GM19372 (cell line): ENCODE measurements at regions not wholly inside any gene's neighbourhood (a gene's known extent, or its start where the extent isn't known, plus 50 kb on each side); places are given as distances from the start of the nearest gene placed in this dataset.
"Not testable (repeated sequence)": the region's sequence is repeated elsewhere in the genome, so short reads cannot be mapped to it uniquely, and the experiment has no call there.

Source experiments
- ATAC-seq: cut with Tn5 transposase; IDR thresholded peaks from one replicate; pipeline ENCODE4 v1.9.1; 2021; ENCODE audit warnings: mild to moderate bottlenecking, low read depth, moderate library complexity; ENCODE audit not compliant: unreplicated experiment

DNA sequence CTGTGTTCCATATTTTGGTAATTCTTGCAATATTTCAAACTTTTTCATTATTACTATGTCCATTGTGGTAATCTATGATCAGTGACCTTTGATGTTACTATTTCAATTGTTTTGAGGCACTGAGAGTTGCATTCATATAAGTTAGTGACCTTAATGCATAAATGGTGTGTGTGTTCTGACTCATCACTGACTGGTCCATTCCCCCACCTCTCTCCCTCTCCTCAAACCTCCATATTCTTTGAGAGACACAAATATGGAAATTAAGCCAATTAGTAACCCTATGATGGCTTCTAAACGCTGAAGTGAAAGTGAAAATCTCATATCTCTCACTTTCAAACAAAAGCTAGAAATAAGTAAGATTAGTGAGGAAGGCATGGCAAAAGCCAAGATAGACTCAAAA is 739.6 kb downstream of the CCSER2 start:
- ATAC-seq, result no peak

DNA sequence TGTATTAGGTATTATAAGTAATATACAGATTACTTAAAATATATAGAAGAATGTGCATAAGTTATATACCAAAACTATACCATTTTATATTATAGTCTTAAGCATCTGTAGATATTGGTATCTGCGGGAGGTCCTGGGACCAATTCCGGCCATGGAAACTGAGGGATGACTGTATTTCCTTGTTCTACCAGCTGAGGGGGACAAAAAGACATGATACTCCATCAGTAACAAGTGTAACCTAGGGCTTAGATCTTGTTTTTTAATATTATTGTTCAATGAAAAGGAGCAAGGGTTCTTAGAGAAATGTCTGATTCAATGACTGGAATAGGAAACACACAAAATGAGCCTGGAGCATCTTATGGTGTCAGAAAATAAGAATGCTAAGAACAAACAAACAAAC is 752.5 kb downstream of the CCSER2 start:
- ATAC-seq, result no peak

DNA sequence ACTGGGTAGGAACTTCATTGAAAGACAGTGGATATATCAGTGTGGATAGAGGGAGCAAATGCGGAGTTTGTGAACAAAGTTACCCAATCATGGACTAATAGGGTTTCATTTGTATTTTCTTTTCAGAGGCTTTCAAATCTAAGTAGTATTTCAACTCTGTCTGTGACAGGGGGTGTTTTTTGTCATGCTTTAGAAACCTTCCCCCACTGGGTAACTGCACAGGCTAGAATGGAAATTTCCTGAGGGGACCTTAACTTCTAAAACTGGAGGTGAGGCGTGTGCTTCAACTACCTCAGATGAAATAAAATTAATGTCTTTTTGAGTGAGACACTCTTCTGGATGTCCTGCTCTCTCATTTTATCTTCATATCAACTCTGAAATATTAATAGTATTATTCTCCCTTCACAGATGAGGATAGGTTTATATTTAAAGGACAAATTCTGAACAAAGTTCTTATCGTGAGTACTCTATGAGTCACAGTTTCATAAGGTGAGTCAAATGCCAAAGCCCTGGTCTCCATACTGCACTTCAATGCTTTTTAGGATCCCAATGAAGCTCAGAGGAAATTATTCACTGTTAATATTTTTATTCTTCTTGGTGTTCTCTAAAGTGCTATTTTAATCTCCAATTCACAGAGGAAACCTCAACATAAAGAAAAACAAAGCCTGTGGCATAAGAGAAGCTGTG is 770.6 kb downstream of the CCSER2 start:
- ATAC-seq, result no peak

DNA sequence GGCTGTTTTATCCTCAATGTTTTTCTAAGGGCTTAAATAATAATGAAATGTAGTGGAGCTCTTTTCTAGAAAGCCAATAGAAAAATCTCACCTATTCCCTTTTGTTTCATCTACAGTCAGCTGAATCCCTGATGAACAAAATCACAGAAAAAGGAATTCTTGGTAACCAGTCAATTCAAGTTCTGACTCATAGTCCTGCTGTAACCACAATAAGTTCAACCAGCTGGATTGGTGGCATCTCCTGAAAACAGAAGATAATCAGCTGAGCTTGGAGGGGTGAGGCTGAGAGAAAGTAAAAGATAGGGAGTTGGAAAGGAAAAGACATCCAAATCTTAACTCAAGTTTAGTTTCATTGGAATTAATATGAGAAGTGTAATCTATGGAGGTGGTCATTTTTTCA is 772.1 kb downstream of the CCSER2 start:
- no peak for ATAC-seq

DNA sequence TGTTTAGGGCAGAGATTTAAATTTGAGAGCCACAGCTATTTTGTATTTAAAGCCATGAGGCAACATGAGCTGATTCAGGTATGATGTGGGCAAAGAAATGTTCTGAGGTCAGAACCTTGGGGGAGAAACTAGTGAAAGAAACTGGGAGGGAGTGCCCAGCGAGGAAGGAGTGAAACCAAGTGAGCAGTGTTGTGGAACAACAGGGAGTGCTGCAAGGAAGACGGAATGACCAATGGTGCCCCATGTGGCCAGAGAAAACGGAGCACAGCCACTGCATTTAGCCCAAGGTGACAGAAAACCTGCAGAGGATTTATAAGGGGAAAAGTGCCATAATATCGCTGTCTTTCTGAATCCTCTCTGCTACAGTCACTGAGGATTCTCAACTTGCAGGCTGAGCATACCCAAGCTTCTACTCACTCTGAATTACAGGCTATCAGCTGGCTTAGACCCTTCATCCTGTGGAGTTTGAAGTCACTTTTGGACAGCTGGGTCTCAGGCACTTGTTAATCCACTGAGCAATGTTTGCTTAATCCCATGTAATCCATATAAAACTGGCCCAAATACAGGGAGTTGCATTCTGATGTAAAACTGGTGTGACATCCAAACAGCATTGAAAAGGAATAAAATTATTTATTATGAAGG is 777.3 kb downstream of the CCSER2 start:
- no peak for ATAC-seq

DNA sequence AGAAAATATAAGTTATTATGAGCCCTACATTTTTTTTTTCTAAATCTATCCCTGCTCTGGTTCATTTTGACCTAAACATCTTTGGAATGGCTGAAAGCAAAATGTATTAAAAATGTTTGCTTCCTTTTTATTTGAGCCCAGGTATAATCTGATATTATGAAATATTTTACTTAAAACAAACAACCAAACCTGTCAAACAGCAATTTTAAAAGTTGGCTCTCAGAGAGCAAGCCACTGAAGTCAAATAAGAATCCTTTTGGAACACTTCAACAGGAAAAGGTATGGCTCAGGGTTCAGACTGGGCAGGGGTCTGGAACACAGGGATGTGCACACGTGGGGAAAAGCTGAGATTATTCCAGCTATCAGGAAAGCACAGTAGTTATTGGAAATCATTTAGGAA is 782.9 kb downstream of the CCSER2 start:
- ATAC-seq, result no peak

DNA sequence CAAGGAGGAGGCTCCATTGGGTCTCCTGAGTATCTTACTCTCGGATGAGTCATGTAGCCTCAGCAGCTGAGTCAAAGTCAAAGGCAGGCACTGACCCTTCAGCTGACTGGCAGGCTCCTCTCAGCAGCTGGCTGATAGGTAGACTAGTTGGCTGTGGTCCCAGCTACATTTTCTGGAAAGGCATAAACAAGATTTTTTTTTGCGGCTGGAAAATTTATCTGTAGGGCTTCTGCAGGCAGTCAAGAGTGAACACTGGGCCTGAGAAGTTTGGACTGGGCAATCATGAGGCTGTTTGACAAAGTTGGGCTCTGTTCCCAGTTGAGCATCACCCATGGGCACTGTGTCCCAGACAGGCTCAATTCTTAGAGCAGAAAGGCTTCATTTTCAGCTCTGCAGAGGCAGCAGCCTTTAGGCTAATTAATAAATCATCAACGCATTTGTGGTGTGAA is 796.2 kb downstream of the CCSER2 start:
- ATAC-seq, result no peak

DNA sequence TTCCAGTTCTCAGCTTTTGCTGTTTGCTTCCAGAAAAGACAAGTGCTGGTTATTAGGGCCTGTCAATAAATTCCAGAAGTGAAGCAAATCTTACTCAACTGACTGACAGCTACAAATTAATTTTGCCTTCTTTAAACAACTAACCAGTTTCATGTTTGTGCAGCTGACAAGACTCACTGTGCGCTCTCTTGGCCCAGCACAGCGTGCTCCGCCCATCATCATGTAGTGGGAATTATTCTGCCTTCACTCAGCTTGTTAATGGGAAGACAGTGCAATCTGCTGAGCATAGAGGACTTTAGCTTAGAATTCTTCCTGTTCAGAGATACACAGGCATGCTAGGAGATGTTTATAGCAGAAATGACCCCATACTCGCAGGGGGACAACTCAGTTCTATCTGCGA is 808.9 kb downstream of the CCSER2 start:
- no peak for ATAC-seq

DNA sequence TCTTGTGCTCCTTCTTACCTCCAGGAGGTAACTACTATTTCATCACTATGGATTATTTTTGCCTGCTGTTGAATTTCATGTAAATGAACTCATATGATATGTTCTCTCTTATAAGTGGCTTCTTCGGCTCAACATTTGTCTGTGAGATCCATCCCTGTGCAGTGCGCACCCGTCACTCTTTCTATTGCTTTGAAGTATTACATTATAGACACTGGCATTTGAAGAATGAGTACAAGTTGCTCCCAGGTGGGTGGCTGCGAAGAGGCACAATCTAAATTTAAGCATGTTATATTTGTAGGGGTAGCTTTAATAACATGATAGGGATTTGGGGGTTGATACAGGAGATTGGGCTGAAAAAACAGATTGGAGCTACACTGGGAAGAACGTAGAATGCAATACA is 809.7 kb downstream of the CCSER2 start:
- ATAC-seq, result no peak

DNA sequence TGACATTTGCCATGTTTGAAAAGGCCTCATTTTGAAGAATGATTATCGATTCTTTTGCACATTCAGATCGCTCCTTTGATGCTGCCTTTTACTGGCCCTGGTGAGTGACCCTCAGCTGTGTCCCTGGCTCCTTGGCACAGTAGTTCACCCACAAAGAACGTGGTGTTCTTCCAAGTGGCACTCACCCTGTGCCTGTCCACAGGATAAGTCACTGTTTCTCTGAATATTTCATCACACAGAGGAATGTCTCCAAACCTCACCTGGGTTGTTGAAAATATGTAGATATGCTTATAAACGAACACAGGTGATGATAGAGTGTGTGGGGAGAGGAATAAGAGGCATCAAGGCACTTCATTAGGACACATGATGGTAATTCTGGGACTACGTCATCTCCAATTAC is 810.7 kb downstream of the CCSER2 start:
- no peak for ATAC-seq

DNA sequence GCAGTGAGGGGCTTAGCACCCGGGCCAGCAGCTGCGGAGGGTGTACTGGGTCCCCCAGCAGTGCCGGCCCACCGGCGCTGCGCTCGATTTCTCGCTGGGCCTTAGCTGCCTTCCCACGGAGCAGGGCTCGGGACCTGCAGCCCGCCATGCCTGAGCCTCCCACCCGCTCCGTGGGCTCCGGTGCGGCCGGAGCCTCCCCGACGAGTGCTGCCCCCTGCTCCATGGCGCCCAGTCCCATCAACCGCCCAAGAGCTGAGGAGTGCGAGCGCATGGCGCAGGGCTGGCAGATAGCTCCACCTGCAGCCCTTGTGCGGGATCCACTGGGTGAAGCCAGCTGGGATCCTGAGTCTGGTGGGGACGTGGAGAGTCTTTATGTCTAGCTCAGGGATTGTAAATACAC is 813.1 kb downstream of the CCSER2 start:
- not testable (repeated sequence) for ATAC-seq

DNA sequence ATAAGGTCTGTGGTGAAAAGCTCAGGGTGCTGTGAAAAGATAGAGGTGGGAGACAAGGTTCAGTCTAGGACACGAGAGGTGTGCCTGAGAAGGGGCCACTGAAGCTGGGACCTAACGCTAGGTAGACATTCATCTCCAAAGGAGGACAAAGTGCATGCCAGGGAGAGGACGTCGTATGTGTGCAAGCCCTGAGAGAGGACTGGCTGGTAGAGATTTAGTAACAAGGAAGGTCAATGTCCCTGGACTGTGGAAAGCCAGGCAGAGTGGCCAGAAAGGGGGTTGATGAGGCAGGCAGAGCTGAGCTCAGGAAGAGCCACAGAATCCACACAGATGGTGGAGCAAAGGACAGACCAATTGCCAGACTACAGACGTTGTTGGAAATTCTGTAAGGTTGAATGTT is 817.6 kb downstream of the CCSER2 start:
- no peak for ATAC-seq

DNA sequence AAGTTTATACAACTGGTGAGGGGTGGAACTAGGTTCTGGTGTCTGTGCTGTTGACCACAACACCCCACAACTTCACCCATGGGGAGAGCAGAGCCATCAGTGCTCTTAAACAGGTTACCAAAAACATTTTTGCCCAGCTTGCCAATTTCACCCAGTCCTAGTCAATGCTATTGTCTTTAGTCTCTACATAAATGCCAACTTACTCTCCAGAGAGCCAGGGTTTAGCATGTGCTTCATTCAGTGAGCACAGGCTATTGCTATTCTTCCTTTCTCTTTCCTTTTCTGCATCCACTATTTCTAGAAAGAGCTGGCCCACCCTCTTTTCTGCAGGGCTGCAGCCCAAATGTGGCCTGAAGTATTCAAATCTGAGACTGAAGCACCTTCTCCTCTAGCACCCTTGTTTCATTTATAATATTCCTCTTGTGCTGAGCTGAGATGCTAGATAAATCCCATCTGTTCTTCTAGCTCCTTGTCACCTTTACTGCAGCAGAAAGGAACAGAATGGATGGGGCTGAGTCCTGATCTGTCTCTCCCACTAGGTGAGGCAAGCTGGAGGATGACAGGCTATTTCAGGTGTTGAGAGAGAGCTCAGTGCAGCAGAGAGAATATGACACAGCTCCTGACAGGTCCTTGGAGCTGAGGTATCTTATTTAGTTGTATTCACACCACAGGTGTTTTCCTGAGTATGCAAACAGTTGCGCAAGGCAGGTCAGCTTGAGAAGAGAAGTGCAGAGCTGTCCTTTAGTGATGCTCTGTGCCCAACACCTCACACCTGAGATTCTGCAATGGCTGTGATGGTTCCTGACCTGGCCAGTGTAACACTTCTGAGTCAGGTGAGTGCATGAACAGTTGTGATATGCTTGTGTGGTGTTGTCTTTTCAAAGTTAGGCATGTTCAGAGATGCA is 819.2 kb downstream of the CCSER2 start:
- ATAC-seq, result no peak

DNA sequence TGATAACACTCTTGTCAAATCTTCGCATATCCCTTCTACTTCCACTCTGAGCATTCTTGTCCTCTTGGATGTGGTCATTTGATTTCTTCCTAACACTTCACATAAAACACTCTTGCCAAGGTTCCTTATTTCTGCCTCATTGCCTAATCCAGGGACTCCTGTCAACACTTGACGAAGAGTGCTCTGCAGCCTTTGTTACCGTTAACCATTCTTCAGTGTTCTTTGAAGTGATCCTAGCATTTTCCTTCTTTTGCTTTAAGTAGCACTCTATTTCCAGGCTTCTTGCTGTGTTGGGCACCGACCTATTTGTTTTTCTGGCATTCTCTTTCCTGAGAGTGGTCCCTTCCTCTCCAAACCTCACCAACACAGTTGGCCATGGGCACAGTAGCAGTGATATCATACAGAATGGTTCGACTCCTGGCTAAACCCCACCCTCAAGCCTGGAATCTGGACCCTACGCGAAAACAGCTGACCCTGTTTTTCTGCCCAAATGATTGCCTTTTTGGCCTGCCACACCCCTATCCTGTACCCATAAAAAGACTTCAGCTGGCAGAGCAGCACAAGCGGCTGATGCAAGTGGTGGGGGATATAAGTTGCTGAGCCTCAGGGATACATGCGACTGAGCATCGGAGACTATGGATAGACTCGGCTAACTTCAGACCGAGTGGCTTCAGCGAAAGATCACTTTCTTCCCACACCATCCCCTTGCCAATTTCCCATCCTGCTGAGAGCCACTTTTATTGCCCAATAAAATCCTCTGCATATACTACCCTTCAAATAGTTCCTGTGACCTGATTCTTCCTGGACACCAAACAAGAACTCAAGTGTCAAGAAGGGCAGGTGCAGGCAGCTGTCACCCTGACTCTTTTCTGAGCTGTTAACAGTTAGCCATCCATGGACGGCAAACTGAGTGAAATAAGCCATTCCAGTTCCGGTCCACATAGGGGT is 820.6 kb downstream of the CCSER2 start:
- no peak for ATAC-seq

DNA sequence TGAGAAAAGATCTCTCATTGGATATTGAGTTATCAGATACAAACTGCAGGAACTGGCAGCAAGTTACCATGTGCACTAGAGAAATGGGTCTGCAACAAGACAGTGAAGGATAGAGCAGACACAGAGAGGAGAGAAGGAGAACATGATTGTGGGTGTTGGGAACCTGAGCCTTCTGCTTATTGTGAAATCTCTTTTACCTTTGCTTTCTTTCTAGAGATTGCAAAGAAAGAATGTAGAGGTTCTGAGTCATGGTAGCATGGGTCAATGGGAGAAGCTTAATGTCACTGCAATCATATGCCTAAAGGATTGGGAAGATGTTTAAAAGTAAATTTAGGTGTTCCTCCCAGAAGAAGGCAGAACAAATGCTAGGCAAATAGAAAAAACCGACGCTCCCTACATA is 821.4 kb downstream of the CCSER2 start:
- ATAC-seq, result no peak

DNA sequence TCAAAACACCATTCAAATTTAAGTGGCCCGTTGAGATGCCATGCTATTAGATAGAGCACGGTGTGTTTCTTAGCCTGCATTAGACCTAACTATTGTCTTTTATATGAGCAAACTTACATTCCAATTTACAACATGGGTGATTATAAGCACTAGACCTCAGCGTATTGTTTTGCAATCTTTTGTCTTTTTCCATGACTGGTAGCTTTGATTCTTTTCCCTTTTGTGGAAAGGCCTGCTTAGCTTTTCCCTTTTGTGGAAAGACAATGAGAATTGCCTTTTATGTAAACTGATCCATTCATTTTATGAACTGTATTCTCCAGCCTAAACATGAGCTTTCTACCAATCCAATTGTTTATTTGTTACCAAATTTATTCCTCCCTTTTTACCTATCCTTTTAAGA is 823.1 kb downstream of the CCSER2 start:
- ATAC-seq, result no peak

DNA sequence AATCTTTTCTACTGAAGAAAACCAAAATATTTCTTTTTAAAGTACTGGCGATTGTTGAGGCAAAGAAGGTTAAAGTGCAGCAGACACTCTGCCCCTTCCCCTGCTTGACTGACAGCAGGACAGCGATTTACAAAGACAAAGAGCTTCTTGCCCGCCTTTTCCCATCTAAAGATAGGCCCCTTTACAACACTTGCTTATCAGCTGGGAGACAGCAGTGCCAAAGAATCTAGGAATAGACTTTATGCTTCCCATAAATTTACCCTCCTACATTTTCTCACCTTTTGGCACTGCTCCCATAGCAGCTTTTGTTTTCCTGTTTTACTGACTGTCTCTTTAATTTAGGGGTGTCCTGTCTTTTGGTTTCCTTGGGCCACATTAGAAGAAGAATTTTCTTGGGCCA is 824.1 kb downstream of the CCSER2 start:
- ATAC-seq, result no peak

DNA sequence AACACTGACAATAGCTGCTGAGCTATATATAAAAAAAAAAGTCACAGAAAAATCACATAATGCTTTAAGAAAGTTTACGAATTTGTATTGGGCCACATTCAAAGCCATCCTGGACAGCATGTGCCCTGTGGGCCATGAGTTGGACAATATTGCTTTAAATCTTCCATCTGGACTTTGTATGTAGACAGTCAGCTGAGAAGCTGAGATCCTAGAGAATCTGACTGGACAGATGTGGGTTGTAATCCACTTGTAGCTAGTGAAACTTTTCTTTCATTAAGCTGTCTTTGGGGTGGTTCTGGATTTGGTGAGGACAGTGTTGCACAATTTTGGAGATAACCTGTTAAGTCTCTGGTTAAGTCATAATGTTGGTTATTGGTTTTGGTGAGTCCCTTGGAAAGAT is 824.5 kb downstream of the CCSER2 start:
- ATAC-seq, result no peak

DNA sequence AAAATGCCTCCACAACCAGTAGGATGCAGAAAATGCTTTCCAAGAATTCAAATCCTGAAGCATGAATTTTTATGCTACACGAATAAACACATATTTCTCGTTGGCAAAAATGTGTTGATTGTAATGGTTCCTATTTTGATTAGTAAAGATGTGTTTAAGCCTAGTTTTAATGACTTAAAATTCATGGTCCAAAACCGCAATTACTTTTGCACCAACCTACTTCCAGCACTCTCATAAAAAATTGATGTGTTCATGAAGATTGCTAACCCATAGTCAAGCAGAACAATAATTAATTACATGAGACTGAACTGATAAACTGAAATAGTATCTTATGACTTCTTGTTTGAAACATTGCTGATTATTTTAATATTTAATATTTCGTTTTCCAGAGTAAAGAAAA is 828.8 kb downstream of the CCSER2 start:
- no peak for ATAC-seq

DNA sequence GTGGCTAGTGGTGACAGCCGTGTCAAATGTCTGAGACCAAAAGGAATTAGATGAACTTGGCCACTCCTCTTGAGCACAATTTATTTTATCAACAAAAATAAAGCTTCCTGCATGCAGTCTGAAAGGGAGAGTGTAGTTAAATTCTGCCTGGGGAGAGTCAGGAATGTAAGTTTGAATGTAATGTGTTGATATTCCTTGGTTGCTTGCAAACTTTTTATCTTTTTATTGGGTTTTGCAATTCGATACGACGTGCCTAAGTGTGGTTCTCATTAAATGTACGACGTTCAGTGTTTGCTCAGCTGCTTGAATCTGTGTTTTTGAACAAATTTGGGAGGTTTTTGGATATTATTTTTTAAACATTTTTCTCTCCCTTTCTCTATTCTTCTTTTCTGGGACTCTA is 839.9 kb downstream of the CCSER2 start:
- no peak for ATAC-seq
